Left renal pelvis (tissue), 4 donors: ENCODE measurements at regions not wholly inside any gene's neighbourhood (a gene's known extent, or its start where the extent isn't known, plus 50 kb on each side); places are given as distances from the start of the nearest gene placed in this dataset.
"Not testable (repeated sequence)": the region's sequence is repeated elsewhere in the genome, so short reads cannot be mapped to it uniquely, and the experiment has no call there.

Experiments
- DNase-seq, 4 donors: peaks; one replicate each; pipeline ENCODE4 v3.0.0-alpha.2; 2013; ENCODE audit warnings: low read depth in 4 of 4, low spot score in 3 of 4

DNA sequence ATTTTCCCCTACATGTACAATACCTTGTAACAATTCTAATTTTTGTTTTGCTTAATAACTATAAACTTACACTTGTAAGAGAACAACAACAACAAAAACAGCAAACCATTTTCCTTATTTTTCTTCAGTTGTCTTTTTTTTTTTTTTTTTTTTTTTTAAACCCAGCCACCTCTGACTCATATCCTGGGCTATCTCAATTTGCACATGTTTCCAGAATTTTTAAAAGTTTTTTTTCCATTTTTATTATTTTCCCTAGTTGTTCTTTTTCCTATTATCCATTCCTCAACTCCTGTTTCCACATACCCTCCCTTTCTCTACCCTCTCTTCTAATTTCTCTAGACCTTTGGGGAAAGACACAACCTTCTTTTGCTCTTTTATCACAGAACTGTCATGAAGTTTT, 112.5 kb downstream of the EFEMP1 start:
- DNase-seq, result no peak

DNA sequence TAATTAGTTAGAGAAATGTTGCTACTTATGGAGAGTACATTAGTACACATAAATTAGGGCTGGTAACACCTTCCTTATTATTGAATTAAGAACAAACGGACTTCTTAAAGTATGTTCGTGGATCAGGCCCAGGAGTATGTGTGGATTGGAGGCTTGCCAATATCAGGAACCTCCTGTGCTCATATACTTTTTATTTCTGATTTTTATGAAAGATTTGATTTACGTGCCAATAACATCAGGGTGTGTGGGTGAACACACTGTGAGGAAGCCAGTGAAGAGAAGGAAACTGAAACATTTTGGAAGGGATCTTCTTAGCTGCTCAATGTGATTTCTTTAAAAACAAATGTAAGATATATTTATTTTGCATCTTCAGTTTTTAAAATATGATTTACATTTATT, 113.0 kb downstream of the EFEMP1 start:
- DNase-seq, result no peak

DNA sequence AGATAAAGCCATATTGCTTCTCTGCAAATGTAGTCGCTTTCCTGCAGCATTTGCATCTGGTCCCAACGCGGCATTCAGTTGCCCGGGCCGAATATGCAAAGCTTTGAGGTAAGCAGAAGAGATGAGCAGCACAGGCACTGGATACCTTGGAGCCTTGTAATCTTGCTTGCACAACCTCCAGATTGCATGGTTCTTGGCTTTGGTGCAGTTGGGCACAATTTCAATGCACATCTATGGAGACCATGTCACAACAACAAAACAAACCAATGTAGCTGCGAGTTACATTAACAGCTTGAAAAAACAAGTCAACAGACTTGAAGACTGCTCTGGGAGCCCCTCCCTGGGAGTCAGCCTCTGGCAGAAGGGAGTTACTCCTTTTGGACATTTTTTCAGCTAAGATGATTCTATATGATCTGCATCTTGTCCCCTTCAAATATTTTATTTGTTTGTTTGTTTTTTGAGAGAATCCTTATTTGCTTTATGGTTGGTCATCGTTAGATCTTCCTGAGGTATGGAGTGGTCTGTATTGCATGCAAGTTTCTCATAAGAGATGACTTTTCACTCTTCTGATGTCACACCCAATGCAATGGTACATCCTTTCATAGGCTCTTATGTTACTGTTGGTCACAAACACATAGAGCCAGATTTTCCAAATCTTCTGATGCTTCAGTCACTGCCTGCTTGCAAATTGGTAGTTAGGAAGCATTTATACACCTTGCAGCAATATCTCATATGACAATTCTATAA, 113.5 kb downstream of the EFEMP1 start:
- DNase-seq, result no peak

DNA sequence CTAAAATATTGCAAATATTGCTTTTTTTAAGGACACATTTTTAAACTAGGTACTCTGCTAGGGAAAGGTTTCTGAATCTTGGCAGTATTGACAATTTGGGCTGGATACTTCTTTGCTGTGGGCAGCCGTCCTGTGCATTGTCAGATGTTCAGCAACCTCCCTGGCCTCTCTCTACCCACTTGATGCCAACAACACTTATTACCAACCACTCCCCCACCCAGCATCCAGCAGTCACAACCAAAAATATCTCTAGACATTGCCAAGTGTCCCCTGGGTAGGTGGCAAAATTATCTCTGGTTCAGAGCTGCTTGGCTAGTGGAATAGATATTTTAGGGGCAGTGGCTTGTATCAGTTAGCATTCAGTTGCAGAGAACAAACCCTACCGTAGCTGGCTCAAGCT, 114.3 kb upstream of the PNPT1 start:
- DNase-seq, result no peak

DNA sequence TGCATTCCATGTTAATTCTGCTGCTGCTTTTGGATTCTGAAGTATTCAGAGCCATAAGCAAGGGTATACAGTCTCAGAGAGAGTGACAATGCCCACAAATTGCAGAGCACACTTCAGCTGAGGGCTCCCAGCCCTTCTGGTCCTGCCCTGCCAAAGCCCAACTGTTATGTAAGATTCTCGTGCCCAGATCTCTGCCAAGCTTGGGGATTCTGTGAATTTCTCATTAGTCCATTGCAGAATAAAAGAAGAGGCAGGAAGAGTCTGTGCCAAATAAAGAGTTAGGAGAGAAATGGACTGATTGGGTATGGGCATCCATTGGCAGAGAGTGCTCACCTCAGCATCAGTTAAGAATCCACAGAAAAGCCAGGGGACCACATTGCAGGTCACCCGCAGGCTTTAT, 112.0 kb upstream of the PNPT1 start:
- no peak for DNase-seq

DNA sequence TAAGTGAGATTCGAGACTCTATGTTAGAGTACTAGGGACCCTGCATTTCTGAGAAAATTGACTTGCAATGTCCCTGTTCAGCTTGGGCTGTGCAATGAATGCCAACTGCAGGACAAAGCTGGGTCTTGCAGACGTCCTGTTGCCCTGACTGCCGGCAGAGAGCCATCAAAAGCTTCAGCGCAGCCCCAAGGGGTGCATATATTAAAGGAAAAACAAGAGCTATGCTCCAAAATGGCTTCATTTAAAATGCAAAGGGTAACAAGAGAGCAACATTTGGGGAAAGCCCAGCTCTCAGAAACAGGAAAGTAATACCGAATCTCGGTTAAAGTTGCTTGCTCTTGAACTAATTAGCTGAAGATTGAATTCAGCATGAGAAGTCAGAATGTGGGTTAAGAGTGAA, 110.9 kb upstream of the PNPT1 start:
- no peak for DNase-seq

DNA sequence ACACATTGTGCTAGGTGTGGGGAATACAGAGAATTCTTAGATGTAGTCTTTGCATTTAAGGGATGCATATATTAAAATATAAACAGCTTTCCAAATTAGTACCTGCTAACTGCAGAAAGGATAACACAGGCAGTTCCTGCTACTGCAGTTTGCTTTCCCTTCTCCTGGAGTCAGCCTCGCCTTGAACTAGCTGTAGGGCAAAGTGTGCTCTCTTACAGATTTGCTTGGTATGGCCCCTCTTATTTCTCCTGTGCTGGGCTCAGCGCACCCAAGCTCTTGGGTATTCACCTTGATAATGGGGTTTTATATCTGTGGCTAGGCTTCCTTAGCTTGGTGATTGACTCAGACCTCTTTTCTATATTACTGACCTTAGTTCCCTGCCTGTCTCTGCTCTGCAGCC, 108.4 kb upstream of the PNPT1 start:
- no peak for DNase-seq

DNA sequence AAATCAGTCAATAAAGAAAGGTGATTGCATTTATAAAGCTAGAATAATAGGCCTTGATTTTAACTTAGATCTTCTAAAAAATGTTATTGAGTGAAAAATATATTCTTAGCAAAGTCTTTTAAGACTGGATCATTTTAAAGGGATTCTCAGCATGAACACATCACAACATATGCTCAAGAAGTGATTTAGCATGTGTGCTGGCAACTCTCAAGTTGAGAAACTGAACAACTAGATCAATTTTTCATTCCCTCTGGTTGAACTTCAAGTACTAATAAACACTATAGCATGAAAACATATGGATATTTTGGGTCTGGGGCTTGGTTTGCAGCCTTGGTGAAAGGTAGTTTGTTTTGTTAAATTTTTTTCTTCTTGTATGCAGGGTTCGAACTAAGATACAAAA, 107.8 kb upstream of the PNPT1 start:
- DNase-seq, result no peak

DNA sequence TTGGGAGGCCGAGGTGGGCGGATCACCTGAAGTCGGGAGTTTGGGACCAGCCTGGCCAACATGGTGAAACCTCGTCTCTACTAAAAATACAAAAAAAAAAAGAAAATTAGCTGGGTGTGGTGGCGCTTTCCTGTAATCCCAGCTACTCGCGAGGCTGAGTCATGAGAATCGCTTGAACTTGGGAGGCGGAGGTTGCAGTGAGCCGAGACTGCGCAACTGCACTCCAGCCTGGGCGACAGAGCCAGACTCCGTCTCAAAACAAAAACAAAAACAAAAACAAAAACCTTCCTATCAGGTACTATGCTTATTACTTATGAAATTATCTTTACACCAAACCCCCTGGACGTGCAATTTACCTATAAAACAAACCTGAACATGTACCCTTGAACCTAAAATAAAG, 106.0 kb upstream of the PNPT1 start:
- DNase-seq, result not testable (repeated sequence)

DNA sequence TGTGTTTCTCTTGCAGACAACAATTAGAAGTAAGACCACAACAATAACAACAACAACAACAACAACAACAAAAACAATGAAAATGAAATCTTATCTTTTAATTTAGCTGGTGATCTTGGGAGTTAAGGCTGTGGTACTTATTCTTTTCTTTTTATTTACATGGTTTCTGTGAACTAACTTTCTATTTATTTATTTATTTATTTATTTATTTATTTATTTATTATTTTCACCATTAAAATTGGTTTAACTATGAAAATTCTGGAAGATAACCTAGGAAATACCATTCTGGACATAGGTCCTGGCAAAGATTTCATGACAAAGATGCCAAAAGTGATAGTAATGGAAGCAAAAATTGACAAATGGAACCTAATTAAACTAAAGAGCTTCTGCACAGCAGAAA, 102.5 kb upstream of the PNPT1 start:
- DNase-seq, result no peak

DNA sequence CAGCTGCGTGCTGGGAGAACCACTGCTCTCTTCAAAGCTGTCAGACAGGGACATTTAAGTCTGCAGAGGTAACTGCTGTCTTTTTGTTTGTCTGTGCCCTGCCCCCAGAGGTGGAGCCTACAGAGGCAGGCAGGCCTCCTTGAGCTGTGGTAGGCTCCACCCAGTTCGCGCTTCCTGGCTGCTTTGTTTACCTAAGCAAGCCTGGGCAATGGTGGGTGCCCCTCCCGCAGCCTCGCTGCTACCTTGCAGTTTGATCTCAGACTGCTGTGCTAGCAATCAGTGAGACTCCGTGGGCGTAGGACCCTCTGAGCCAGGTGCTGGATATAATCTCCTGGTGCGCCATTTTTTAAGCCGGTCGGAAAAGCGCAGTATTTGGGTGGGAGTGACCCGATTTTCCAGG, 100.0 kb upstream of the PNPT1 start:
- not testable (repeated sequence) for DNase-seq

DNA sequence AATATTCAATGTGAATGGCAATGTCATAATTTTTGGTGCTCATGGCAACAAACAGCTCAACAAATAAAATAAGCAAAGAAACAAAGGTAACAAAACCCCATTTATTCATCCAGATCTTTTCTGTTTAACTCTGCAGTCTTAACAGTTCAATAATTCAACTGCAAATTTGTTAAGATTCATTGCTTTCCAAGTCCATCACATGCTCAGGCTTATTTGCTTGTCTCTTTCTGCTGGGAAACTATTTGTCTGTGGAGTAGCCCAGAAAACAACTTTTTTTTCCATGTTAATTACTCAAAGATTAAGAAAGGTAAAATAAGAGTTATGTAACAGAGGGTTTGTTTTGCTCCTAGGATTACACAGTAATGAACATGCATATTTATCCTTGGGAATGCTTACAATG, 92.6 kb upstream of the PNPT1 start:
- DNase-seq, result no peak

DNA sequence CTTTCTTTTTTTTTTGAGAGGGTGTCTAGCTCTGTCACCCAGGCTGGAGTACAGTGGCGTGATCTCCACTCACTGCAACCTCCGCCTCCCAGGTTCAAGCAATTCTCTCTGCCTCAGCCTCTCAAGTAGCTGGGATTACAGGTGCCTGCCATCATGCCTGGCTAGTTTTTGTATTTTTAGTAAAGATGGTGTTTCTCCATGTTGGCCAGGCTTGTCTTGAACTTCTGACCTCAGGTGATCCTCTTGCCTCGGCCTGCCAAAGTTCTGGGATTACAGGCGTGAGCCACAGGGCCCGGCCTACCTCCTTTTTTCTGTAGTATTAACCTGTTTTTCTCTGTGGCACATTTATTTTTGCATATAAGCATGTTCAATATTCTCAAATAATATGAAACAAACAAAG, 90.1 kb upstream of the PNPT1 start:
- DNase-seq, result not testable (repeated sequence)

DNA sequence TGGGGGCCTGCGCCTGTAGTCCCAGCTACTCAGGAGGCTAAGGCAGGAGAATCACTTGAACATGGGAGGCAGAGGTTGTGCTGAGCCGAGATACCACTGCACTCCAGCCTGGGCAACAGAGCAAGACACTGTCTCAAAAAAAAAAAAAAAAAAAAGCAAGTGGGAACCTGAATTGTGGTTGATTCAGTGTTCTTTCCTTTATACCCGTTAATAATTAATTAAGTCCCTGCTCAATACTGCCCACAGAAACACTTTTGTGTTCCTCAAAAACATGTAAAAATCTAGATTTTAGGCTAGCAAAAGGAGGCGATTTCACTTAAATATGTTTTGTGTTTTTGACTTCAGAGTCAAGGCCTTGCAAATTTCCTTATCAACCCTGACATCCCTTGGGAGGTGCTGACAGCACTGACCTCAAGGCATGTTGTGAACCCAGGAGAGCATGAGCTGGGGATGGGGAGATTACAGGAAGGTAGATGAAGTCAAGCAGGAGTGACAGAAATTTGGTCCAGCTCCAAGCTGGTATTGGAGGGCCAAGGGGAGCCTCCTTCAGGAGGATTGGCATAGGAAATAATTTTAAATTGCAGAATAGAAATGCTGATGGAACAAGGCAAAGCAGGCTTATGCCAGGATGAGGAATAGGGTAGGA, 89.0 kb upstream of the PNPT1 start:
- no peak for DNase-seq

DNA sequence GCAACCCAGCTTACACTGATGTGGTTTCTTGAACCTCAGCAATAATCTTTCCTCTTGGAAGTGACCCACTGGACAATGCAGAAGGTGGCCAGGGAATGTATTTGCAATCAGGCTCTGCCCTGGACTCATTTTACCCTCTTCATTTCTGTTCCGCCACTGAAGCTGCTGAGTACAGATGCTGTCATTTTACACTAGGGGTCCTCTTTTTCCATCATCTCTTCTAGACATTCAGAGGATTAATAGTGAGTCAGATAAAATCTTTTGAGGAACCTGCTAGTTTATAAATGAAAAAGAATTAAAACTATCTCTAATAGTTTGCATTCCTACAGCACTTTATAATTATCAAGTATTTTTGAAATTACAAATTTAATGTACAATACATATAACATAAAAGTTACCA, 87.9 kb upstream of the PNPT1 start:
- no peak for DNase-seq

DNA sequence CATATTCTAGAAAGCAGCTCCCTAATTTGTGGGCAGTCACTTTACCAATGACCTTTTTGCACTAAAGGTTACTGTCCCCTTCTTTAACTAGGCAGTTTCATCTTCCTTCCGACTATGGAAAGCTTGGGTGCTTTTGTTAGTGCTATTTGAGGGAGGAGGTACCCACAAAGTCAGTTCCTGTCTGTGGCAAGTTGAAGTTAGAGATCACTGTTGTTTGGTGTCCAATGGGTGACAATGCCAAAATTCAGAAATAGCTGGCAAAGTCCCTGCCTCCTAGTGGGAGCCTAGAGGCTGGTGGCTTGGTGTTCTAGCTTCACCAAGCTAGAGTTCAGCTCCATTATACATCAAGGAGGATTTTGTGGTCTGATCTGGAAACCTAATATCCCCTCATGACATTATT, 87.1 kb upstream of the PNPT1 start:
- no peak for DNase-seq

DNA sequence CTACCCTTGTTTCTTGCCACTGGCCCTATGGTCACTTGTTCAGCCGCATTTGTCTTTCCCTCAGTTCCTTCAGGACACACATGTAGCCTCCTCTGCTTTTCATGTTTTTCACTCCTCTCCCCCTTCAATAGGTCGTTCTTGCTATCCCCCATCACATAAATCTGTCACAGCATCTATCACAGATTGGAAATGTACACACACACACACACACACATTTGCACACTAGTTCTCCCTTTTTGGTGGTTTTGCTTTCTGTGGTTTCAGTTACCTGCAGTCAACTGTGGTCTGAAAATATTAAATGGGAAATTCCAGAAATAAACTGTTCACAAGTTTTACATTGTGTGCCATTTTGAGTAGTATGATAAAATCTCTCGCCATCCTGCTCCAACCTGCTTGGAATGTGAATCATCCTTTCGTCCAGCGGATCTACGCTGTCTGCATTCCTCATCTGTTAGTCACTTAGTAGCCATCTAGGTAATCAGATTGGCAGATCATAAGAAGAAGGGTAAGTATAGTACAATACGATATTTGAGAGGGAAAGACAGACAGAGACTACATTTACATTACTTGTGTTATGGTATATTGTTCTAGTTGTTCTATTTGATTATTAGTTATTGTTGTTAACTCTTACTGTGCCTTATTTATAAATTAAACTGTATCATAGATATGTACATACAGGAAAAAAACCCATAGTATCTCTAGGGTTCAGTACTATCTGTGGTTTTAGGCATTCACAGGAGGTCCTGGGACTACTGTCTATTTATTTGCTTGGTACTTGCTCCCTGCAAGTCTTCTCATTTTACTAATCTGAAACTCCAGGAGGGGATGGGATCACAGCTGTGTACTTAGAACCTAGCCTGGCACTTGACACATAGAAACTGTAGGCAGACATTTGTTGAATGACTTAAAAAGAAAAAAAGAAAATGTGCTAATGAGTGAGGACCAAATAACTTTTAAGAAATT, 86.1 kb upstream of the PNPT1 start:
- DNase-seq, result no peak

DNA sequence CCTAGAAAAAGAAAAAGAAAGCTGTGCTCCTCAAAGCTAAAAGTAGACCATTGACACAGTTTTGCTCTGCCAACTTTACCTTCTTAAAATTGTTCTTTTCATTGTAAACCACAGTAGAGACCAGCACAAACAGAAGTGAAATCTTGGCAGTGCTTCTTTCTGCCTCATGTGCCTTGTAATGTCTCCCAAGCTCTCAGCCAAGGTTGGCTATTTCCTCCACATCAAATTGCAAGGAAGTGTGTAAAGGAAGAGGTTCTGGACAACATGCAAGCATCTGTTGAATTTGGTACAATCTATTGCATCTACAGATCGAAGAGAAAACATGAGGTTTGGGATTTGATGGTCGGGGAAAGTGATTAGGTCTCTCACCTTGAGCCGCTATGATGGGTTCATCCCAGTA, 83.3 kb upstream of the PNPT1 start:
- DNase-seq, result no peak

DNA sequence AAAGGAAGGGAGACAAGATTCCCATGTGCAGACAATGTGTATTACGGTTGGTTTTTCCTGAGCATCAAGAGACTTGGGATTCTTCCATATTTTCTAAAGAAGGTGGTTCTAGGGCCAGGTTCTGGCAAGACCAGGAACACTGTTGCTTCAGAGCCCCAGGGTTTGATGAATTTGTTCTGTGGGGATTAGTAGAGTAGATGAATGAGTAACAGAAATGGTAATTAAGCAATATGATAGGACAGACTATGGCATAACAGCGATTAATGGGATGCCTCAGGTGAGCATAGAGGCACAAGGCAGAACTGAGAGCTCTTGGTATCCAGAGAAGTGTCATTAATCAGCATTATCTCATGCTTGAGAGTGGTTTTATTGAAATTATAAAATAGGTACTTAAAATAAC, 82.8 kb upstream of the PNPT1 start:
- DNase-seq, result no peak

DNA sequence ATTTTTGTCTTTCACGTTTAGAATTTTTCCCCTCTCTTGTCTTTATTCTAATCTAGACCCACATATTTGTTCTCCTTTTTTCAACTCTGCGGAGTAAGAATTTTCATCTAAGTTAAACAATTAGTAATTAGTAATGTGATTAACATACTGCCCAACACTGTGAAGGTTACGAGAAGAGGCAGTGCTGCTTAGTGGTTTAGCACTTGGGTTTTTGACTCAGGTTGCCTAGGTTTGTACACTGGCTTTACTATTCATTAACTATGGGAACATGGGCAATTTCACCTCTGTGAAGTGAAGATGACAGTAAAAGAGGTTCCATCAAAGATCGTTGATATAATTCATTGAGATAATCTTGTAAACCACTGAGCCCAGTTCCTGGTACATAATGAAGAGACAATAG, 82.2 kb upstream of the PNPT1 start:
- DNase-seq, result no peak

DNA sequence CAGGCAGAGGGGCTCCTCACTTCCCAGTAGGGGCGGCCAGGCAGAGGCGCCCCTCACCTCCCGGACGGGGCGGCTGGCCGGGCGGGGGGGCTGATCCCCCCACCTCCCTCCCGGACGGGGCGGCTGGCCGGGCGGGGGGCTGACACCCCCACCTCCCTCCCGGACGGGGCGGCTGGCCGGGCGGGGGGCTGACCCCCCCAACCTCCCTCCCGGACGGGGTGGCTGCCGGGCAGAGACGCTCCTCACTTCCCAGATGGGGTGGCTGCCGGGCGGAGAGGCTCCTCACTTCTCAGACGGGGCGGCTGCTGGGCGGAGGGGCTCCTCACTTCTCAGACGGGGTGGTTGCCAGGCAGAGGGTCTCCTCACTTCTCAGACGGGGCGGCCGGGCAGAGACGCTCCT, 80.0 kb upstream of the PNPT1 start:
- DNase-seq, result not testable (repeated sequence)
